PC-9 (cell line): ENCODE measurements at regions not wholly inside any gene's neighbourhood (a gene's known extent, or its start where the extent isn't known, plus 50 kb on each side); places are given as distances from the start of the nearest gene placed in this dataset.

Source experiments
- BruUV-seq: library from RNA; stranded (reverse); fragments of 400-500 nt; replicated peaks from 2 replicates; lab custom pipeline; 2021; lab: Mats Ljungman, UMichigan
- CTCF ChIA-PET: fragments of 300-600 bp; sonication (Branson Sonifier 250); formaldehyde crosslinking; loops from one replicate; lab custom pipeline; 2022; ENCODE audit warnings: antibody characterized with exemption; lab: Charles Lee
- POLR2A ChIA-PET: fragments of 300-600 bp; sonication (Branson Sonifier 250); formaldehyde crosslinking; loops from one replicate; lab custom pipeline; 2022; ENCODE audit warnings: antibody characterized with exemption; ENCODE audit not compliant: unreplicated experiment; lab: Charles Lee
- DNase-seq, 2 experiments: peaks; one replicate each; pipeline versions ENCODE4 v3.0.0 to v3.0.0-alpha.2; 2015 to 2022; ENCODE audit warnings: mixed read lengths in 1 of 2
- H2AFZ ChIP-seq: fragments of 200-600 bp; sonication (generic); 2 replicates; pipeline ENCODE4 v1.8.1; 2017; ENCODE audit warnings: antibody characterized with exemption
- H3F3A ChIP-seq: fragments of 200-600 bp; sonication (generic); 2 replicates; pipeline ENCODE4 v1.8.1; 2017; ENCODE audit warnings: antibody characterized with exemption, mild to moderate bottlenecking, low read depth; ENCODE audit not compliant: insufficient read depth
- H3K27ac ChIP-seq: fragments of 200-600 bp; sonication (generic); 2 replicates; pipeline ENCODE4 v1.6.1; 2016; ENCODE audit warnings: mixed run types
- H3K27me3 ChIP-seq: fragments of 200-600 bp; sonication (generic); 2 replicates; pipeline ENCODE4 v1.6.1; 2016; ENCODE audit warnings: low read depth, mixed run types; ENCODE audit not compliant: insufficient read depth
- H3K36me3 ChIP-seq: fragments of 200-600 bp; sonication (generic); 2 replicates; pipeline ENCODE4 v1.6.1; 2016; ENCODE audit warnings: low read depth, mixed run types
- H3K4me1 ChIP-seq: fragments of 200-600 bp; sonication (generic); replicated peaks from 2 replicates; pipeline ENCODE4 v1.6.1; 2016; ENCODE audit warnings: mixed run types; ENCODE audit not compliant: insufficient read depth
- H3K4me2 ChIP-seq: fragments of 200-600 bp; sonication (generic); 2 replicates; pipeline ENCODE4 v1.6.1; 2017; ENCODE audit warnings: mixed run types
- H3K4me3 ChIP-seq: fragments of 200-600 bp; sonication (generic); 2 replicates; pipeline ENCODE4 v1.6.1; 2016; ENCODE audit warnings: mixed run types
- H3K79me2 ChIP-seq: fragments of 200-600 bp; sonication (generic); 2 replicates; pipeline ENCODE4 v1.6.1; 2017; ENCODE audit warnings: low read depth, mixed run types
- H3K9me2 ChIP-seq: fragments of 200-600 bp; sonication (generic); 2 replicates; pipeline ENCODE4 v1.8.1; 2017; ENCODE audit warnings: mild to moderate bottlenecking; ENCODE audit not compliant: insufficient read depth
- H3K9me3 ChIP-seq: fragments of 200-600 bp; sonication (generic); 2 replicates; pipeline ENCODE4 v1.8.1; 2016; ENCODE audit warnings: low read depth; ENCODE audit not compliant: insufficient read depth
- H4K20me1 ChIP-seq: fragments of 200-600 bp; sonication (generic); 2 replicates; pipeline ENCODE4 v1.8.1; 2017; ENCODE audit not compliant: insufficient read depth
- EZH2 ChIP-seq: fragments of 200-600 bp; sonication (generic); IDR thresholded peaks from 2 replicates; pipeline ENCODE4 v1.8.0; 2017; ENCODE audit warnings: antibody characterized with exemption, low read depth
- intact Hi-C: fragments of 100-400 bp; cut with micrococcal nuclease; formaldehyde crosslinking; loops from one replicate; pipeline ENCODE4 v1.10.0; 2022; ENCODE audit not compliant: unreplicated experiment
- TF ChIP-seq, protein P1 (sequence below): fragments of 200-600 bp; sonication (generic); conservative IDR thresholded peaks from 2 replicates; pipeline ENCODE4 v1.6.1; 2017; ENCODE audit warnings: mixed run types, antibody characterized with exemption, mild to moderate bottlenecking, moderate library complexity

DNA sequence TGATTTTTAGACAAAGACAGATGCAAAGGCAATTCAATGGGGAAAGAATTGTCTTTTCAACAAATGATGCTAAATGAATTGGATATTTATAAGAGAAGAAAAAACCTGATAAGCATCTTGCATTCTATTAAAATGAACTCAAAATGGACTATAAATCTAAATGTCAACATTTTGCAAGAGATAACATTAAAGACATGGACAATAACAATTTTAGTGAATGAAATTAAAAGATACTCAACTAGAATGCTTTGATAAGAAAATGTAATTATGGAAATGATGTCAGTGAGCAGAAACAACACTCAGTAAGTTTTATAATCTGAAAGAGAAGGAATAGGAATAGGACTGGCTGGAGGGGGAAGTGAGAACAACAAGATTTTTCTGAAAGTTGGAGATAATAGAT lies 421.7 kb downstream of the C6orf118 start:
- Histone ChIP-seq H3K27ac (no peak overlapping the region), H3K4me1 (no peaks in the 10 kb centered on the region), H3F3A (no peaks in the 10 kb centered on the region), H3K79me2 (no peaks in the 10 kb centered on the region), H3K9me3 (no peaks in the 10 kb centered on the region), H3K36me3 (no peaks in the 10 kb centered on the region), H3K27me3 (no peaks in the 10 kb centered on the region), H3K4me3 (no peak overlapping the region), H2AFZ (no peak overlapping the region), H3K4me2 (no peak overlapping the region), H3K9me2 (no peaks in the 10 kb centered on the region), H4K20me1 (no peaks in the 10 kb centered on the region)
- no peak for TF ChIP-seq EZH2
- TF ChIP-seq, protein P1, sequence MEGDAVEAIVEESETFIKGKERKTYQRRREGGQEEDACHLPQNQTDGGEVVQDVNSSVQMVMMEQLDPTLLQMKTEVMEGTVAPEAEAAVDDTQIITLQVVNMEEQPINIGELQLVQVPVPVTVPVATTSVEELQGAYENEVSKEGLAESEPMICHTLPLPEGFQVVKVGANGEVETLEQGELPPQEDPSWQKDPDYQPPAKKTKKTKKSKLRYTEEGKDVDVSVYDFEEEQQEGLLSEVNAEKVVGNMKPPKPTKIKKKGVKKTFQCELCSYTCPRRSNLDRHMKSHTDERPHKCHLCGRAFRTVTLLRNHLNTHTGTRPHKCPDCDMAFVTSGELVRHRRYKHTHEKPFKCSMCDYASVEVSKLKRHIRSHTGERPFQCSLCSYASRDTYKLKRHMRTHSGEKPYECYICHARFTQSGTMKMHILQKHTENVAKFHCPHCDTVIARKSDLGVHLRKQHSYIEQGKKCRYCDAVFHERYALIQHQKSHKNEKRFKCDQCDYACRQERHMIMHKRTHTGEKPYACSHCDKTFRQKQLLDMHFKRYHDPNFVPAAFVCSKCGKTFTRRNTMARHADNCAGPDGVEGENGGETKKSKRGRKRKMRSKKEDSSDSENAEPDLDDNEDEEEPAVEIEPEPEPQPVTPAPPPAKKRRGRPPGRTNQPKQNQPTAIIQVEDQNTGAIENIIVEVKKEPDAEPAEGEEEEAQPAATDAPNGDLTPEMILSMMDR, result no peak
- no TSS peak for BruUV-seq
- ChIA-PET POLR2A (no interaction called here), CTCF (no interaction called here)
- DNase-seq, result no peak
- intact Hi-C loops, result no loop called here

DNA sequence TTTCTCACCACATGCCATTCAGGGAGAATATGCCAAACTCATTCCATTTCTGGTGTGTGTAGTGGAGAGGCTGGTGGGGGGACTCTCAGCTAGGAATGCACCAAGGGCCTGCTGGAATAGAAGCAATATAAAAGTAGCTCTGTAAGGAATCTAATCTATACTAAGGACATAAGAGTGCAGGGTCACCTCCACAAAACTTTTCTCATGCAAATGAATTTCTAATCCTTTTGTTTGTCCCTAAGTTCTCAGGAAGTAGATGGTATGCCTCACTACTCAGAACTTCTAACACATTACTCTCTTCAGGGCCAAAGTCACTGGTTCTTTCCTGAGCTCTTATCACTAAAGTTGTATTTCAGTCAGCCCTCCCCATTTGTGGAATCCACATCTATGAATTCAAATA lies 427.2 kb downstream of the C6orf118 start:
- DNase-seq, result no peak
- Histone ChIP-seq H3K27ac (no peak overlapping the region), H2AFZ (no peak overlapping the region), H3K9me2 (no peaks in the 10 kb centered on the region), H3K9me3 (no peaks in the 10 kb centered on the region), H3K4me1 (no peaks in the 10 kb centered on the region), H3K4me2 (no peak overlapping the region), H3K36me3 (no peaks in the 10 kb centered on the region), H3K79me2 (no peaks in the 10 kb centered on the region), H3K4me3 (no peak overlapping the region), H3K27me3 (no peaks in the 10 kb centered on the region), H3F3A (no peaks in the 10 kb centered on the region), H4K20me1 (no peaks in the 10 kb centered on the region)
- intact Hi-C loops, result no loop called here
- ChIA-PET CTCF (no interaction called here), POLR2A (no interaction called here)
- no peak for TF ChIP-seq EZH2
- TF ChIP-seq, protein P1, result no peak
- no TSS peak for BruUV-seq

DNA sequence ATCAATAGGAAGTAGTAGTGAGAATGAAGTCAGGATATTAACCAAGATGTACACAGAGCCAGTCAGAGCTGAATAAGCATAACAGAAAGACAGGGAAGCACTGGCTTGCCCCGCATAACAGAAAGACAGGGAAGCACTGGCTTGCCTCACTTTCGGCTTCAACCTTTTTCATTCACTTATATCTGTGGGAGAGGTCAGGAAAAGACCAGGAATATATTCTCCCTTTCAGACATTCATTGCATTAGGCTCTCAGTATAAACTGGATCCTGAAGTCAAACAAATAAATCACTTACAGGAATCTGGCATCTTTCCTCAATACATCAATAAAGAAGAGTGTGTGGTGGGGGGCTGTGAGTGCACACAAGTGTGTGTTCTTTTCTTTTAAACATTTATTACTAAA lies 437.6 kb downstream of the C6orf118 start:
- CTCF ChIA-PET, result no interaction called here
- intact Hi-C loops, result no loop called here
- H3K36me3 ChIP-seq, result no peaks in the 10 kb centered on the region

More for the DNA sequence above, 437.6 kb downstream of the C6orf118 start:
- Histone ChIP-seq H3K9me3 (no peaks in the 10 kb centered on the region), H3K4me1 (no peaks in the 10 kb centered on the region), H3K9me2 (no peaks in the 10 kb centered on the region), H3K4me3 (no peak overlapping the region), H3K27me3 (no peaks in the 10 kb centered on the region), H3K27ac (no peak overlapping the region), H3K79me2 (no peaks in the 10 kb centered on the region), H2AFZ (no peak overlapping the region), H3K4me2 (no peak overlapping the region), H4K20me1 (no peaks in the 10 kb centered on the region), H3F3A (no peaks in the 10 kb centered on the region)
- POLR2A ChIA-PET, result no interaction called here
- TF ChIP-seq EZH2, result no peak
- TF ChIP-seq, protein P1, result no peak
- no TSS peak for BruUV-seq
- no peak for DNase-seq
